Jurkat, Clone E6-1 (cell line): ENCODE measurements at regions not wholly inside any gene's neighbourhood (a gene's known extent, or its start where the extent isn't known, plus 50 kb on each side); places are given as distances from the start of the nearest gene placed in this dataset.
"Not testable (repeated sequence)": the region's sequence is repeated elsewhere in the genome, so short reads cannot be mapped to it uniquely, and the experiment has no call there.

ENCODE experiments used
- DNase-seq: peaks from one replicate; pipeline ENCODE4 v3.0.0-alpha.2; 2011; ENCODE audit warnings: low read depth, low spot score
- H3K4me3 ChIP-seq: 2 replicates; pipeline ENCODE4 v1.5.1; 2011; ENCODE audit warnings: mild to moderate bottlenecking, low read length, control low read depth, moderate library complexity

DNA sequence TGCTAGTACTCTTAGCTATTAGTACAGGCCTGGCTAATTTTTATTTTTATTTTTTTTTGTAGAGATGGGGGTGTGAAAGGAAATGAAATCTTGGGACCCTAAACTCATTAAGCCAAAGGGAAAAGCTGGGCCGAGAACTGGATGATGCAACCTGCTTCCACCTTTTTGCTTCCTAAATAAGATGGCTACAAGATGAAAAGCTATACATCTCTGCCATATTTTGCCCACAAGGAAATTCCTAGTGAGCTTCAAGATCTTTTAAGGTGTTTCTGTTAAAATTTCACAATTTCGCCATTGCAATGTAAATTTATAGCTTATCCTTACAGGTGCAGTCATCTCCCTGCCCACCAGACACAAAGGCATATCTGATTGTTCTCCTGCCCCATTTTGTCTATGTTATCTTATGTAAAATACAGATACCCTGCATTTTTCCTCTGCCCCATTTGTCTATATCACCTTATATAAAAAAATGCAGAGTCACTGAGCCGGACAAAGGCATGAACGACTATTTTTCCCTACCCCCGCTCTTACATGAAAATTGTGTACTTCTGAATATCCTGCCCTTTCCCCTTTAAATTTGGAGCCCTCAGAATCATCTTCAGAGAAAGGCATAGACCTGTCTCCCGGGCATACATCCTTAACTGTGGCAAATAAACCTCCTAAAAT lies 112.0 kb upstream of the SLC38A2 start:
- no peak overlapping the region for H3K4me3 ChIP-seq
- DNase-seq, result no peak

DNA sequence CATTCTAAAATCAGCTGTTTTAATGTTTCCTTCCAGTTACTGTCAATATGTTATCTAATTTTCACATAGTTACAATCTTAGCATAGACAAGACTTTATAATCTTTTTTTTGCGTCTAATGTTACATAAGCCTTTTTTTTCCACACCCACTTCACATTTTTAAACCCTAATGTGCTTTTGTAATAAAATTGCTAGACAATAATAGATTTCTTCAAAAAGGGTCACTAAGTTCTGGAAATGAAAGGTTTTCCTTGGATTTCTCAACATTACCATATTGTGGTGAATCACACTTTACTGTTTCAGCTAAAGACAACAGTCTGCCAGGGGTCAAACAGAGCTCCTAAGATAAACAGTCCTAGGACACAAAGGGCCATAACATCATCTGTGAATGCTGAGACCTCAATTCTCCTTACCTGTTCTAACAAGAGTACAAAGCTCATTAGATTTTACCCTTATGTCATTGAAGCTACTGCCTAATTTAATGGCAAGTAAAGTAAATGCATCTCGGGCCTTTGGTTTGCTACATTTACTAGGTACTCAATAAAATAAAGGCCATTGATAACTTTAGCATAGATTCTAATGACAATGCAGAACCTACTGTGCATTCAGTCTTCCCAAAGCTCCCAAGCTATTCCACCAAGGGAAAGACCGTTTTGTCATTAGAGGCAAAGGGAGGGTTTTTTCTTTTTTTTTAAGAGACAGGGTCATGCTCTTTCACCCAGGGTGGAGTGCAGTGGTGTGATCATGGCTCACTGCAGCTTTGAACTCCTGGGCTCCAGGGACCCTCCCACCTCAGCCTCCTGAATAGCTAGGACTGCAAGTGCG lies 111.2 kb upstream of the SLC38A2 start:
- H3K4me3 ChIP-seq, result no peak overlapping the region
- DNase-seq, result no peak

DNA sequence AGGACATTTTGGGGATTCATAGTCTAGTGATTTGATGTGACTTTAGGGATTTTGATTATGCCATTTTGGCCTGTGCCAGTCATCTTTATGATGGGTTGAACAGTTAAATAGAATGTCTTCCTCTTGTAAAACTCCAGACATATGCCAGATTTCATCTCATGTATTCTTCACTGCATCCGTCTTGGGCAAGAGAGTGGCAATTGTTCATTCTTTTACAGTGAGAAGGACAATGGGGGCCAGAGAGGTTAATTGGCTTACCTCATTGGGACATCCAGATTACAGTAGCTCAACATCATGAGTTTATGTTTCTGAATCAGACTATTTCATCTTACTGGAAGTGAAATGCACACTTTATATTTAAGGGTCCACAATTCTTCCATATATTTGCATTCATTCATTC lies 108.2 kb upstream of the SLC38A2 start:
- H3K4me3 ChIP-seq, result no peak overlapping the region
- no peak for DNase-seq

DNA sequence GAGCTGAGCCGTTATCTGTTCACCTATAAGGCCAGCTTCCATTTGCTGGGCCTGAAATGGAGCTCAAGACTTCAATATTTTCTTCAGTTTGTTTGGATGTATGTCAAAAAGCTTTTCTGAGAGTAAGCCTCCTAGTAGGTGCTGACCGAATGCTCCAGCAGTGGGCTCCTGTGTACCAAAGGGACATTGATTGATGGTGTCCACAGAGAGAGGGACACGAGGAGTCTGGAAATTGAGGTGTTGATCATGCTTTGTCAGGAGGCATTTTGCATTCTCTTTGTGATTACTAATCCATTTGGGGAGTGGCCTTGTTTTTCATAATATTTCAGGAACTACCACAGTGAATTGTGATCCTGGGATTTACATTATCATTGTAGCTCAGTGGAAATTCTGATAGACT lies 107.7 kb upstream of the SLC38A2 start:
- no peak for DNase-seq
- H3K4me3 ChIP-seq, result no peak overlapping the region

DNA sequence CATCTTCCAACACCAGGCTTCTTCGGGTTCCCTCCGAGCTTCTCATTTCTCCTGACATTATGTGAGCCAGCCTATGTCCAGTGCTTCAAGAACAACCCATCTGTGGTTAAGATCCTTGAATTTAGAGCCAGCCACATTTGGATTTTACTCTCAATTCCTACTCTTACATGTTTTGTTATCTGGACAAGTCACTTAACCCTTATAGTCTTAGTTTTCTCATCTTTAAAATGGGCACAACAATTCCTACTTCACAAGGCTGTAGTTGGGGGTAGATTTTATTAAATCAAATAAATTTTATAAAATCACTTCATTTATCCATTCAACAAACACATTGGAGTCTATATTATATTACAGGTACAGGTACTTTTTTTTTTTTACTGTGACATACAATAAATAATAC lies 105.5 kb upstream of the SLC38A2 start:
- no peak for DNase-seq
- no peak overlapping the region for H3K4me3 ChIP-seq

DNA sequence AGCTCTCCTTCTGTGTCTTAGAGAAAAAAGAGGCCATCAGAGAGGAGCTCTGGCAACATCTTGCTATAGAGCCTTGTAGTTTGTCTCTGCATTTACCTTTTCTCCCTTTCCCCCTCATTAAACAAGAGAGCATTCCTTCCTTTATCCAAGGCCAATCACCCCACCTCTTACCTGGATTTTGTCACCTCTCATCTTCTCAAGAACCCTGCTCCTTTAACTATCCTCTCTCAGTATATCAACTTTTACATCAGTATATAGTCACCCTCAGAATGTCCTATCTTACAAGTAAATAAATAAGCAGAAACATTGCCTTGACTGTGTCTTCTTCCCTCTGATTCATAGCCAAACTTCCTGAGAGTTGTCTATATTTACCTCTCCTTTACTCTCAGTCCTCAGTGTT lies 105.0 kb upstream of the SLC38A2 start:
- DNase-seq, result no peak
- H3K4me3 ChIP-seq, result no peak overlapping the region

DNA sequence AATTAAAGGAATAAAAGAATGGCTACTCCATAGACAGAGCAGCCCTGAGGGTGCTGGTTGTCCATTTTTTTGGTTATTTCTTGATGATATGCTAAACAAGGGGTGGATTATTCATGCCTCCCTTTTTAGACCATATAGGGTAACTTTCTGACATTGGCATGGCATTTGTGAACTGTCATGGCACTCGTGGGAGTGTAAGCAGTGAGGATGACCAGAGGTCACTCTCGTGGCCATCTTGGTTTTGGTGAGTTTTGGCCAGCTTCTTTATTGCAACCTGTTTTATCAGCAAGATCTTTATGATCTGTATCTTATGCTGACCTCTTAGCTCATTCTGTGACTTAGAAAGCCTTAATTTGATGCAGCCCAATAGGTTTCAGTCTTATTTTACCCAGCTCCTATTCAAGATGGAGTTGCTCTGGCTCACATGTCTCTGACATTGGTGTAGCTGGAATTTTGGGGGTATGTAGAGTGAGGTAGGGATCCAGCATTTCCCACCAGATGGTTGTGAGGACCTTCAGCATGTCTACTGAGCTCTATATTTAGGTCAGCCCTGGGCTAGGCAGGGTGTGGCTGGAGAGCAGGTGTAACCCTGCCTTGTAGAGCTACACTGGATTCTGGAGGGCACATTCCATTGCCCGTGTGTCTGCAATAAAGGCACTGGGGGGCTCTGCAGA lies 103.5 kb upstream of the SLC38A2 start:
- H3K4me3 ChIP-seq, result no peak overlapping the region
- no peak for DNase-seq

DNA sequence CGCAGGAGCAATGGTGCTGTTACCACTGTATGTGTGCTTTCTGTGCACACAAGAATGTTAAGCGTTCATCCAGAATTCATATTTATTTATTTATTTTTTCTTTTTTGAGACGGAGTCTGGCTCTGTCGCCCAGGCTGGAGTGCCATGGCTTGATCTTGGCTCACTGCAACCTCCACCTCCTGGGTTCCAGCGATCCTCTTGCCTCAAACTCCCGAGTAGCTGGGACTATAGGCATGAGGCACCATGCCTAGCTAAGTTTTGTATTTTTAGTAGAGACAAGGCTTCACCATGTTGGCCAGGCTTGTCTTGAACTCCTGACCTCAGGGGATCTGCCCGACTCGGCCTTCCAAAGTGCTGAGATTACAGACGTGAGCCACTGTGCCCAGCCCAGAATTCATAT lies 101.8 kb upstream of the SLC38A2 start:
- not testable (repeated sequence) for DNase-seq, H3K4me3 ChIP-seq

DNA sequence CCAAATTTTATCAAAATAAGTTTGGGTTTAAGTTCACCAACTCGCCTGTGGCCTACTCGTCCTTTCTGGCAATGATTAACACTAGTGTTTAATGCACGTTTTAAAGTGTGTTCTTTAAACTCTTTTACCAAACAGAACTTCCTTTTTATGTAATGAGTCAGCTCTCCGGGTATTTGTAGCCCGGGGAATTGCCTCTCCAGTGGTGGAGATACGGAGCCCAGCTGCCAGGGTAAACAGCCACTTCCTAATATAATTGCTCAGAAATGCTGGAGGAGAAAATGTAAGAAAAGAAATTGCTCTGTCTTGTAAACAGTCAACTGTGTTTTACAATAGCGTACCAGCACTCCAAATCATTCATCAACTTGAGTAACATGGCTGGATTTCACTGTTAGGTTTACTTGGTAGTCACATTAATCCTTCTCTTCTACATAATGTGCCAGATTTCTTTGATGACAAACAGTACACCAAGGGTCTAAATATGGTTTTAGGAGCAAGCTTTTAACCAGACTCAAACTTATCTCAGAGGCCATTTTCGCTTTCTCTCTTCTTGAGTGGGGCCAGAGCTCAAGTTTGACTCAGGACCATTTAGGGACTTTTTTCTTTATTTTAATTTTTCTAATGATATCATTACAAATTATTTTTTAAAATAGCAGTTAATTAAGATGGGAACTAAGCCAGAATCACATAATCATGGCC lies 101.2 kb upstream of the SLC38A2 start:
- DNase-seq, result no peak
- no peak overlapping the region for H3K4me3 ChIP-seq

DNA sequence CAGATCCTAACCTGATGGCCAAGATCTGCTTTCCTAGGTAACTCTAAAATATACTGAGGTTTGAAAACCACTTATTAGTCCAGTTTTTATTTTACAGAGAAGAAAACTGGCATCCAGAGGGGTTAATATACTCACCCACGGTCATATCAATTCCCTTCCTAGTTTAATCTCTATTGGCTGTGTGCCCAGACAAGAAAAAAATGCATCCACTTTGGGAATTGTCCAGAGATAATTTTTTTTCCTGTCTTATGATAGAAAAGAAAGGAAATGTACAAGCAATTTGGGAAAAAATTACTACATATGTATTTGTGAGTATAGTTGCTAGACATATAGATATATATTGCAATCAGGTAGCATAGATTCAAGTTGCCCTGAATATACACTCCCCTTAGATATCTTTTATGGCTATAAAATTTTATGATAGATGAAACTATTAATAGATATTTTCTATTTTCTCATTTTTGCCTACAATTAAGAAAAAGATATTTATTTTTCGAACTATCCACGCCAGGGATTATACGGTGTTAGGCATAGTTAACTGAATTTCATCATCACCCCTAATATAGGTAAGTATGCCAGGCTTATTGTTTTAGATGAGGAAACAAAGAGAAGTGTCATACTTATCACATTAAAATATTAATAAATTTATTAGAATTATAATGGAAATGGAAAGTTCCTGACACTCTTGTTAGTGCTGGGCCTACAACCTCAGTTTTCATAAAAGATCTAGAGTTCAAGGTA lies 100.5 kb upstream of the SLC38A2 start:
- DNase-seq, result no peak
- no peak overlapping the region for H3K4me3 ChIP-seq

DNA sequence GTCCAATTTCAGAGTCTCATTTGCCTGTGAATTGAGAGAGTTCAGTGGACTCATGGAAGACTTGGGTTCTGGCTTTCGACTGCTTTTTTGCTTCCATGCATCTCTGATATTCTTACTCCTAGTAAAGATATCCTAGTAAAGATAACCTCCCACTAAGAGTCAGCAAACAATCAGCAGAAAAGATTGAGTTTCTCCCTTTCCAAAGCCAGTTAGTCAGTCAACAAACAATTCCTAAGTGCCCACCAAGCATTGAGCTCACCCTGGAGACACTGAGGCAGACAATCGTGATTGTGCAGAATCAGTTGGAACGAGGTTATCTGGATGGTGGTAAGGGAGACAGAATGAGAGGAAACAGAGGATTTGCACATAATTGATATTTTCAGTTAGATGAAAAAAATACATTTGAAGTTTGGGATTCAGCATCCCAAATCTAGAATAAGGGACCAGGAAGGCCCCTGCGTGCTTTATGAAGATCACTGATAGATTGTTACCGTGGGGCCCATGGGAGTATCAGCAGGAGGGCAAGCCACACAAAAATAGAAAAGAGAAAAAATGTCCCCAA lies 99.7 kb upstream of the SLC38A2 start:
- H3K4me3 ChIP-seq, result no peak overlapping the region
- no peak for DNase-seq

DNA sequence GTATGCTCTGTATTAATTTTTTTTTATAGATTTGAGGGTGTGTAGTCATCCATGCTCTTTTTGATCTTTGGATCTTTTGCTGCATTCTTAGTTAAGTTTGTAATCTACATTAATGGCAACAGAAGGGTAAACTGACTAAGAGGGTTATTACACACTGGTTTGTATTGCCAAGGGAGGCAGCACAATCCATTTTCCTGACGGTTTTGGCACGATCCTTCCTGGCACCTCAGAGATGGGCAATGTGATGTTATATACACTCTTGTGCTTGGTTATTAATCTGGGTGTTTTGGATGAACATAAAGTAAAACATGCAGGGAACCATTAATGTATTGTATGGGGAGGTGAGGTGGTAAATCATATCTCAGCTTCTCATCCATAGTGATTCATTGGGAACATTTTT lies 98.8 kb upstream of the SLC38A2 start:
- DNase-seq, result no peak
- H3K4me3 ChIP-seq, result no peak overlapping the region

DNA sequence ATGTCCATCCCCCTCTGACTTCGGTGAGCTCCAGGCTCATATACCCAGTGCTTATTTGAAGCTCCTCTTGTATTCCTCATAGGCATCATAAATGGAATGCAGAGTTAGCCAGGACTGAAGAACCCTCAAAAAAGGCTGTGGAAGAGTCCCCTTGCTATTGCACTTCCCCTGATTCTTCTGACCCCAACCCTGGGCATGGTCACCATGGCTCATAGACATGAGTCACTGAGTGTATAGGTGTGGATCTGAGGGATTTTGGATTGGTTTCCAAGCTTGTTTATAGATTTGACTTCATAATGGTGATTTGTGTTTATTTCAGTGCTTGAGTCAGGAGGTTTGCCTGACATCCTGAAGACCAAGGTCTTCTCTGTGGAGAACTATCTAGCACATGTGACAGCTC lies 98.4 kb upstream of the SLC38A2 start:
- DNase-seq, result no peak
- no peak overlapping the region for H3K4me3 ChIP-seq

DNA sequence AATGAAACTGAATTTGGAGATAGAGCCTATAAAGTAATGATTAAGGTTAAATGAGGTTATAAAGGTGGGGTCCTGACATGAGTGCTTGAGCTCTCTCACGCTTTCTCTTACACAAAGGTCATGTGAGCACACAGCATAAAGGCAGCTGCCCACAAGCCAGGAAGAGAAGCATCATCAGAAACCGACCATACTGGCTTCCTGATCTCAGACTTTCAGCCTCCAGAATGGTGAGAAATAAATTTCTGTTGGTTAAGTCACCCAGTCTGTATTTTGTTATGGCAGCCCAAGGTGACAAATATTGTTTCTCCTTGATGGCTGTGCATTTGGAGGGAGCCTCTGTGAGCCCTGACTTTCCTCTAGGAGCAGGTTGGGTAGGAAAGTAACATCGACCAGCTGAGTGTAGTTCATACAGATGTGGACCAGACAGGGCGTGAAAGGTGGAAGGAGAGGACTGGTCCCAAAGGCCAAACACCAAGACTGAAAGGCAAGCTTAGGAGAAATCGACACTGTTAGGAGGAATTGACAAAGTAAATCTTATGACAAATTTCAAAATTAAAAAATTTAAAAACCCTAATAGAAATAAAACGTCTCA lies 97.6 kb upstream of the SLC38A2 start:
- peak; percentile 22 for DNase-seq
- H3K4me3 ChIP-seq, result no peak overlapping the region

DNA sequence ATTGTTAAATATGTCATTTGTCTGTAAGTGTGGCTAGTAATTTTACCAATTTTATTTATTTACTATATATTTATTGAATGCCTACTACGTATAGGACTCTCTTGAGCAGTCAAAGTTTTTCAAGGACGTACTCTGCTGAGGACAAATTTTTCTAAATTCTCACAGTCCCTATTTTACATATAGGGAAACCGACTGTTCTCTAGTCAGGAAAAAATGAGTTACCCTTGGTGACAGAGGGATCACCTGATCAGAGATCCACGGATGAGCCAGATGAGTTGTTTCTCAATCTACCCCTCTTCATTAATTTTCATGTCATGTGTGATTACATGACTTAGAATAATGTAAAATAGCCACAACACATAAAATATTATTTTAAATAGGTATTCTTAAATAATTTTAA lies 96.2 kb upstream of the SLC38A2 start:
- DNase-seq, result no peak
- H3K4me3 ChIP-seq, result no peak overlapping the region

DNA sequence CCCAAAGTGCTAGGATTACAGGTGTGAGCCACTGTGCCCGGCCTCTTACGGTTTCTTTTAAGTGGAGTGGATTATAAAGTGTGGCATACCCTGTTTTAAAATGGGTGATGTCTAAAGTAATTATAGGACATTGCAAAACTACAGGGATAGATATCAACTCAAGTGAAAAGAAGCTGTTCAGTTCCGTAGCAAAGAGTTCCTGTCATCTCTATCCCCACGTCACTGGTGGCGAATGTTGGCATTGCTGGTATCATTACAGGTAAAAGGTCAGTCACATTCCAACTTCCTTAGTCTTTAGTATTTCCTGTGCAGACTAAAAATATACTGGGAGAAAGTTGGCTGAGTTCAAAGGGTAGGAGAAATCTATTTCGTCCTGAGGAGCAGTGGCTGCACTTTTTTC lies 95.6 kb upstream of the SLC38A2 start:
- DNase-seq, result no peak
- H3K4me3 ChIP-seq, result no peak overlapping the region

DNA sequence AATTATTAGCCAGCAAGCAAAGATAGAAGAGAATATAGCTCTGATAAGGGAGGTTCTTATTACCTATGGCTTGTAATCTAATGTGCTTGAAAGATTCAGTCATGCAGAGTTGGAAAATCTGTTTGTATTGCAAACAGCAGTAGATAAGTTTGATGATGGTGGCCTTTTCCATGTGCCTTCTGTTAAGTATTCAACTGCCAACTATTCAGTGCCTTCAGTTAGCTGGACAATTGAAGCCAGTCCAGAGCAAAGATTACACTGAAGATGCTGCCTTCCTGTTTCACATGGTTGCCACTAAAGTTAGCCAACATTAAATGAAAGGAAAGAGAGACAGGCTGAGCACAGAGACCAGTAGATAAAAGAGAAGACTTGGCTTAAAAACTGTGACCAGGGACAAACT lies 92.7 kb upstream of the SLC38A2 start:
- DNase-seq, result no peak
- H3K4me3 ChIP-seq, result no peak overlapping the region

DNA sequence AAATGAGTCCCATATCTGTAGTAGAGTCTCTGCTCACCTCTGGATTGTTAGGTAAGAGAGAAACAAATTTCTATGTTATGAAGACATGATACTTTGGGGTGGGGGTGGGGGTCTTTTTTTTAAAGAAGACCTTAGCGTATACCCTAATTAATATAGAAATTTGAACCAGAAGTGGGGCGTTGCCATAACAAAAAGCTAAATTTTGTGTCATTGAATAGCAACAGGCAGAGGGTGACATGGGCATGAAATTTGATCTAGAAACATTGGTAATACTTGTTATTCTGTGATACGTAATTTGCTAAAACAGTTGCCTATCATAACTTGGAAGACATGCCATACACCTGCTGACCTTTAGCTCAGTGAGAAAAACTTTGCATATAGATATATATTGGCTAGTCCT lies 92.3 kb upstream of the SLC38A2 start:
- no peak overlapping the region for H3K4me3 ChIP-seq
- no peak for DNase-seq
